ENCODE measurements at regions not wholly inside any gene's neighbourhood (a gene's known extent, or its start where the extent isn't known, plus 50 kb on each side); places are given as distances from the start of the nearest gene placed in this dataset.

DNA sequence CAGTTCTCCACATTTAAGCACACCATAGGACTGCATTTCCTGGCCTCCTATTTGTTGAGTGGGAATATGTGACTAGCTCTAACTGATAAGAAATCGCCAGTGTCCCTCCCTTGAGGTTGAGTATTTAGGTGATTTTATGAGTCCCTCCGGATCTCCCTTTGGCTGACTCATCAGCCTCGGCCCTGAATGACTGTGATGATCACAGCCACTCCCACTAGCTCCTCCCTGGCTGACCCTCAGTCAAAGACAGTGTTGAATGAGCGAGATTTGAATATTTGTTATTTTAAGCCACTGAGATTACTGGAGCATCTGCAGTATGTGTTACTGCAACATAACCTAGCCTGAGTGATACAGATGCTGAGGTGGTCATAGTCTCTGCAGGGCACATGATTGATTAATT lies 515.3 kb downstream of the EPHB1 start:
- TF ChIP-seq CTCF (conservative IDR thresholded peaks at IDR 0.05; ENCODE audit: low read depth, low read length): no peak
- no peak overlapping the region for H3K4me3 ChIP-seq (ENCODE audit: low read length)
- no peak for DNase-seq (ENCODE audit: low read depth)

DNA sequence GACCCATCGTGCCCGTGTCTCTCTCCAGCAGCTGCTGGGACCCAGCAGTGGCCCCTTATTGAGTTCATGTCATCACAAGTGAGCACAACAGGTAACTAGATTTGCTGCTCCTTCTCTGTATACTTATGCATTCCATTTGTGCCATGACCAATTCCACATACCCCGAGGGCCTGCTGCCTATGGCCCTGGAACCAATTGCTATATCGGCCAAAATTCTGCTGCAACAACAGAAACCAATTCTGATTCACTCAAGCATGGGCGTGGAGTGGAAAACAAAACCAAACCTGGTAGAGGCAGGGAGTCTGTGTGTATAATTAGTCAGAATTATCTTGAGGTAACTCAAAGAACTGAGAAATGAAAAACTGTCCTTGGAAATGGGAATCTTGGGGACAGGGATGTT lies 516.6 kb downstream of the EPHB1 start:
- H3K4me3 ChIP-seq (ENCODE audit: low read length): no peak overlapping the region
- TF ChIP-seq CTCF (conservative IDR thresholded peaks at IDR 0.05; ENCODE audit: low read depth, low read length): no peak
- DNase-seq (ENCODE audit: low read depth): no peak

GRCh38 chr3:135314237-135314636 lies 519.2 kb downstream of the EPHB1 start:
- no peak for TF ChIP-seq CTCF (conservative IDR thresholded peaks at IDR 0.05; ENCODE audit: low read depth, low read length)
- H3K4me3 ChIP-seq (ENCODE audit: low read length): no peak overlapping the region
- no peak for DNase-seq (ENCODE audit: low read depth)

DNA sequence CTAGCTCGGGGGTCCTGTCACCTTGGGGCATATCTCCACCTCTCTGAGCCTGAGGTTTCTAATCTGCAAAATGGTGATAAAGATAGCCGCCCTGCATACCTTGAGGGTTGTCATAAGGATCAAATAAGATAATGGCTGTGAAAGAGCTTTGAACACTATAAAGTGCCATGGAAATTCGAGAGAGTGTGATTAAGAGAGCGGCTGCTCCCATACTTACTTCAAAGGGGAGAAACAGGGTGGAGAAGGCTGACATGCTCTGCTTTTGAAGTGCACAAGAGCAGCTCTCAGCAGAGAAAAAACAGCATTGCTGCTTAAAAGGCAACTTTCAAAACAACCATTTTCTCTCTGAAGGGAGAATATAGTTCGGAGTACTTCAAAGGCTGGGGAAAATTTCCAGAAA lies 529.2 kb downstream of the EPHB1 start:
- no peak for TF ChIP-seq CTCF (conservative IDR thresholded peaks at IDR 0.05; ENCODE audit: low read depth, low read length)
- no peak overlapping the region for H3K4me3 ChIP-seq (ENCODE audit: low read length)
- DNase-seq (ENCODE audit: low read depth): no peak

DNA sequence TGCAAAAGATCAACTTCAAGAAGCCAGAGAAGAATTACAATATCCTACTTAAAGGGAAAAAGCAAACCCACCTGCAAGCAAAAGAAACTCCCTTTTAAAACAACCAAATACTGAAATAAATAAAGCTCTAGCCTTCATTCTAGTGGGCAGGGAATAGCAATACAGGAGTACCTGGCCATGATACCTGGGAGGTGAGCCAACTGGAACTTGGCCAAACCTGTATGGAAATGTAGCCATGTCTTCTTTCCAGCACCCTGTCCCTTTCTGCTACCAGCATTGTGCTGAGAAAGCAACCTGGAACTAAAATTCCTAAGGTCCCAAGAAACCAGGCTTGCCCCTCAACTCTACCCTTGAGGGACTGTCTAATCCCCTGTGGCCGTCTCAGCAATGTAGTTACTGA lies 530.0 kb downstream of the EPHB1 start:
- no peak overlapping the region for H3K4me3 ChIP-seq (ENCODE audit: low read length)
- TF ChIP-seq CTCF (conservative IDR thresholded peaks at IDR 0.05; ENCODE audit: low read depth, low read length): no peak
- DNase-seq (ENCODE audit: low read depth): no peak

- DNase-seq (ENCODE audit: low read depth): no peak
- H3K4me3 ChIP-seq (ENCODE audit: low read length): no peak overlapping the region
- TF ChIP-seq CTCF (conservative IDR thresholded peaks at IDR 0.05; ENCODE audit: low read depth, low read length): no peak
These were observed 530.7 kb downstream of the EPHB1 start for GRCh38 chr3:135325726-135326235.

DNA sequence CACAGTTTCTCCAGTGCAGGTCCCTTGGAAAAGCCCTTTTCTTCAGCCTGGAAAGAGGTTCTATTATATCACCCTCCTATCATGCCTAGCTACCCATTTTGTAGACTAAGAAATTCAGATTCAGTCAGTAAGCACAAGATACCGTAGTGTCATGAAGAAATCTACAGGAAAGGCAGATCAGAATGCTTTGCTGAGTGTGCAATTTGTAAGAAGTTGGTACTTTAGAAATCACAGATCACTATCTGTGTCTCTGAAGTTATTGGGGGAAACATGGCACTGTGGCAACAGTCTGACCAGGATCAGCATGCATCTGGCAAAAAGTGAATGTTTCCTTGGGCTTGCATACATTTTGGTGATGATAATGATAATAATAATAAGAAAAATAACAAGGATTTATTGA lies 531.8 kb downstream of the EPHB1 start:
- no peak overlapping the region for H3K4me3 ChIP-seq (ENCODE audit: low read length)
- no peak for DNase-seq (ENCODE audit: low read depth)
- no peak for TF ChIP-seq CTCF (conservative IDR thresholded peaks at IDR 0.05; ENCODE audit: low read depth, low read length)

All from retinal pigment epithelial cell (primary cell).